ENCODE measurements at regions not wholly inside any gene's neighbourhood (a gene's known extent, or its start where the extent isn't known, plus 50 kb on each side); places are given as distances from the start of the nearest gene placed in this dataset.
"Not testable (repeated sequence)": the region's sequence is repeated elsewhere in the genome, so short reads cannot be mapped to it uniquely, and the experiment has no call there.

- no peak for DNase-seq (ENCODE audit: low read depth, low spot score)
- in situ Hi-C loops (cut with HindIII; ENCODE audit: low sequenced_read_pairs) = no loop called here
- H3K4me3 ChIP-seq (ENCODE audit: low read depth, low read length) = no peak overlapping the region
- TF ChIP-seq, protein P1, sequence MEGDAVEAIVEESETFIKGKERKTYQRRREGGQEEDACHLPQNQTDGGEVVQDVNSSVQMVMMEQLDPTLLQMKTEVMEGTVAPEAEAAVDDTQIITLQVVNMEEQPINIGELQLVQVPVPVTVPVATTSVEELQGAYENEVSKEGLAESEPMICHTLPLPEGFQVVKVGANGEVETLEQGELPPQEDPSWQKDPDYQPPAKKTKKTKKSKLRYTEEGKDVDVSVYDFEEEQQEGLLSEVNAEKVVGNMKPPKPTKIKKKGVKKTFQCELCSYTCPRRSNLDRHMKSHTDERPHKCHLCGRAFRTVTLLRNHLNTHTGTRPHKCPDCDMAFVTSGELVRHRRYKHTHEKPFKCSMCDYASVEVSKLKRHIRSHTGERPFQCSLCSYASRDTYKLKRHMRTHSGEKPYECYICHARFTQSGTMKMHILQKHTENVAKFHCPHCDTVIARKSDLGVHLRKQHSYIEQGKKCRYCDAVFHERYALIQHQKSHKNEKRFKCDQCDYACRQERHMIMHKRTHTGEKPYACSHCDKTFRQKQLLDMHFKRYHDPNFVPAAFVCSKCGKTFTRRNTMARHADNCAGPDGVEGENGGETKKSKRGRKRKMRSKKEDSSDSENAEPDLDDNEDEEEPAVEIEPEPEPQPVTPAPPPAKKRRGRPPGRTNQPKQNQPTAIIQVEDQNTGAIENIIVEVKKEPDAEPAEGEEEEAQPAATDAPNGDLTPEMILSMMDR (IDR thresholded peaks at IDR 0.05; ENCODE audit: low read depth, low read length) = no peak
Measured at GRCh38 chr13:58704953-58705352, 1073.4 kb downstream of the PCDH17 start.

DNA sequence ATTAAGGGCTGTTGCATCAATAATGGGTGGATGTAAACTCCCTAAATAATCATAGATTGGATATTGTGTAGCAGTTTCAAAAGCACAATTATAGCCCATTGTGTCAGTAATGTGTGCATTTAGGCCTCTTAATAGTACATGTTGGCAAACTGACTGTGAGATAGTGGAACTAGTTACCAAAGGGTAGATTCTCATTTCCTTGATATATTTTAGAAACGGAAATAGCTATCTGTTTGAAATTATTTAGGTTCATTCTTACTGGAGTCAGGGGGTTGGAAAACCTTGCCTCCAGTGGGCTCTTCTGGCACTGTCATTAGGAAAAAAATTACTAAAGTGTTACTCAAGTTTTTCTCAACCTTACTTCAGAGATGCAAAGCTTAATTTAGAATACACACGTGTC is 1074.9 kb downstream of the PCDH17 start:
- in situ Hi-C loops (cut with HindIII; ENCODE audit: low sequenced_read_pairs) = no loop called here
- DNase-seq (ENCODE audit: low read depth, low spot score) = no peak
- TF ChIP-seq, protein P1 (IDR thresholded peaks at IDR 0.05; ENCODE audit: low read depth, low read length) = no peak

DNA sequence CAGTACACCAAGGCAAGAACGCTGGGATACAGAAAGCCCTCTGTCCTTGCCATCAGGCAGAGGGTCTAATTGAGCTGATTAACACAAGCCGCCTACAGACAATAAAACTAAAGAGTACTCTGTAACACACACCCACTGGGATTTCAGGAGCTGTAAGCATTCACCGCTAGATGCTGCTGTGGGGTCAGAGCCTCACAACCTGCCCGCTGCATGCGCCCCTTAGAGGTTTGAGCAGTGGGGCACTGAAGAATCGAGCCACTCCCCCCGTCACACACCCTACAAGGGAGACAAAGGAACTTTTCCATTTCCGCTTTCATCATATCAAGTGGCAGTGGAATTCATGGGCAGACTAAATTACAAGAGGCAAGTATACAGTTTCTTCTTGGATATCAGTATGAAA is 1080.6 kb downstream of the PCDH17 start:
- TF ChIP-seq, protein P1 (IDR thresholded peaks at IDR 0.05; ENCODE audit: low read depth, low read length) = no peak
- no peak overlapping the region for H3K4me3 ChIP-seq (ENCODE audit: low read depth, low read length)
- in situ Hi-C loops (cut with HindIII; ENCODE audit: low sequenced_read_pairs) = no loop called here
- DNase-seq (ENCODE audit: low read depth, low spot score) = no peak

More for the DNA sequence above, 1074.9 kb downstream of the PCDH17 start:
- H3K4me3 ChIP-seq (ENCODE audit: low read depth, low read length) = no peak overlapping the region

- DNase-seq (ENCODE audit: low read depth, low spot score); in situ Hi-C loops (cut with HindIII; ENCODE audit: low sequenced_read_pairs): not testable (repeated sequence)
Measured at GRCh38 chr13:58714016-58714415, 1082.5 kb downstream of the PCDH17 start.

GRCh38 chr13:58721273-58721672 is 1089.7 kb downstream of the PCDH17 start:
- in situ Hi-C loops (cut with HindIII; ENCODE audit: low sequenced_read_pairs) = no loop called here
- no peak overlapping the region for H3K4me3 ChIP-seq (ENCODE audit: low read depth, low read length)
- TF ChIP-seq, protein P1 (IDR thresholded peaks at IDR 0.05; ENCODE audit: low read depth, low read length) = no peak
- no peak for DNase-seq (ENCODE audit: low read depth, low spot score)

More at GRCh38 chr13:58714016-58714415, 1082.5 kb downstream of the PCDH17 start:
- not testable (repeated sequence) for H3K4me3 ChIP-seq (ENCODE audit: low read depth, low read length)

- TF ChIP-seq, protein P1 (IDR thresholded peaks at IDR 0.05; ENCODE audit: low read depth, low read length) = no peak
- in situ Hi-C loops (cut with HindIII; ENCODE audit: low sequenced_read_pairs) = no loop called here
- no peak for DNase-seq (ENCODE audit: low read depth, low spot score)
- no peak overlapping the region for H3K4me3 ChIP-seq (ENCODE audit: low read depth, low read length)
Measured at GRCh38 chr13:58728126-58728525, 1096.6 kb downstream of the PCDH17 start.

DNA sequence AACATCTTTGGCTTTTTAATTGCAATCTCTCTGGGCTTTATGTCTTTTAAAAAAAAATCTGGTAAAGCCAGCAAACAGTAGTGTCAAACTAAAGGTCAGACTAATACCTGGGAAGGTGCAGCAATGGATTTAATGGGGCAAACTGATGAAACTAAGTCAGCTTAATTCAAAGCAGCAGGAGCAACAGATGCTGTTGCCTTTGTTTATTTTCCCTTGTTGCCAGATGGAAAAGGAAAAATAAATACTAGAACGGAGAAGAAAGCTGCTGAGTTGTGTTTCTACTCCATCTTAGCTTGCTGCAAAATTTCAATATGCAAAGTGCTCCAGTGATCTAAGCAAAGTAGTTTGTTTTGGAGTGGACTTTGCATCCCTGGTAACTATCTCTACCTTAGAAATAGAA is 1097.8 kb downstream of the PCDH17 start:
- no peak for DNase-seq (ENCODE audit: low read depth, low spot score)

More for the DNA sequence above, 1097.8 kb downstream of the PCDH17 start:
- no peak overlapping the region for H3K4me3 ChIP-seq (ENCODE audit: low read depth, low read length)
- TF ChIP-seq, protein P1 (IDR thresholded peaks at IDR 0.05; ENCODE audit: low read depth, low read length) = no peak
- in situ Hi-C loops (cut with HindIII; ENCODE audit: low sequenced_read_pairs) = no loop called here
